ENCODE measurements at regions not wholly inside any gene's neighbourhood (a gene's known extent, or its start where the extent isn't known, plus 50 kb on each side); places are given as distances from the start of the nearest gene placed in this dataset.

DNA sequence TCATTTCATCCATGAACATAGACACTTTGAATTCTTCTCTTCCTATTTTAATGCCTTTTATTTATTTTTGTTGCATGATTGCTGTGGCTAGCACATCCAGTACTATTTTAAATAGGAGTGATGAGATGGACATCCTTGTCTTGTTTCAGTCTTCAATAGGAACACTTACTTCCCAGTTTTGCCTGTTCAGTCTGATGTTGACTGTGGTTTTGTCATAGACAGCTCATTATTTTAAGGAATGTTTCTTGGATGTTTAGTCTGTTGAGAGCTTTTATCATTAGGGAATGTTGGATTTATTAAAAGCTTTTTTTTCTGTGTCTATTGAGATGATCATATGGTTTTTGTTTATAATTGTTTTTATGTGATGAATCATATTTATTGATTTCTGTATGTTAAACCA, 586.6 kb downstream of the SLITRK1 start:
- TF ChIP-seq CTCF (IDR thresholded peaks at IDR 0.05) (no peak), EZH2 (IDR thresholded peaks at IDR 0.05; ENCODE audit: borderline replicate concordance, insufficient read depth, low read depth, low read length, poor library complexity, severe bottlenecking) (no peak)
